ENCODE measurements at regions not wholly inside any gene's neighbourhood (a gene's known extent, or its start where the extent isn't known, plus 50 kb on each side); places are given as distances from the start of the nearest gene placed in this dataset.

DNA sequence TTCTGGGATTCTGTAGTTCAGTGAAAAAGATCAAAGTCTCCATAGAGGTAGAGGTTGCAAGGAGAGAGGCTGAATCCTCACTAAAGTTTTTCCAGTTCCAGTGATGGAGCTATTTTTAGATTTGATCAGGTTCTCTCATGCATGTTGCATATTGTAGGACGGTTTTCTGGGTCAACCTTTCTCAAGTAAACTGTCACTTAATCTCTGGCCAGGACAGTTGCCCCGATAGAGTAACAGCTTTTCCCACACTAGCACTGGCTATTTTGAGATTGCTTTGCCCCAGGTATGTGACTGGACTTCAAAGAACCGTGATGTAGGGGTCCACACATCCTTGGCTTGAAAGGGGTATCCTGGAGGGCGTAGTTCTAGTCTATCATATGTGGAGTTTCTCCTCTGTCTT is 67.4 kb upstream of the EPCAM start:
- no peak overlapping the region for H3K4me3 ChIP-seq (ENCODE audit: low read length)
- no peaks in the 10 kb centered on the region for H3K9me3 ChIP-seq (ENCODE audit: low read length)
- TF ChIP-seq TAF1 (IDR thresholded peaks at IDR 0.05; ENCODE audit: low read depth), result no peak
- TF ChIP-seq EZH2 (IDR thresholded peaks at IDR 0.05; ENCODE audit: borderline replicate concordance, insufficient read depth, low read length, poor library complexity, severe bottlenecking), result no peak
- no peak for TF ChIP-seq POLR2AphosphoS5 (IDR thresholded peaks at IDR 0.05)
- no peaks in the 10 kb centered on the region for H3K79me2 ChIP-seq (replicated peaks; ENCODE audit: insufficient read depth, low read length)
- no peak overlapping the region for H3K4me2 ChIP-seq (ENCODE audit: low read length)
- H4K20me1 ChIP-seq (ENCODE audit: insufficient read depth), result no peaks in the 10 kb centered on the region
- no peak overlapping the region for H3K27ac ChIP-seq (ENCODE audit: low read length)
- H3F3A ChIP-seq (ENCODE audit: insufficient read depth, low read length, poor library complexity, severe bottlenecking), result no peaks in the 10 kb centered on the region
- H2AFZ ChIP-seq (ENCODE audit: low read depth, low read length), result no peak overlapping the region
- H3K9ac ChIP-seq (ENCODE audit: low read length), result no peak overlapping the region
- H3K9me2 ChIP-seq (ENCODE audit: insufficient read depth, low read length), result no peaks in the 10 kb centered on the region
- no peaks in the 10 kb centered on the region for H3K27me3 ChIP-seq (ENCODE audit: insufficient read depth, low read depth, low read length)
- H3K36me3 ChIP-seq (ENCODE audit: insufficient read depth, low read length), result no peaks in the 10 kb centered on the region

DNA sequence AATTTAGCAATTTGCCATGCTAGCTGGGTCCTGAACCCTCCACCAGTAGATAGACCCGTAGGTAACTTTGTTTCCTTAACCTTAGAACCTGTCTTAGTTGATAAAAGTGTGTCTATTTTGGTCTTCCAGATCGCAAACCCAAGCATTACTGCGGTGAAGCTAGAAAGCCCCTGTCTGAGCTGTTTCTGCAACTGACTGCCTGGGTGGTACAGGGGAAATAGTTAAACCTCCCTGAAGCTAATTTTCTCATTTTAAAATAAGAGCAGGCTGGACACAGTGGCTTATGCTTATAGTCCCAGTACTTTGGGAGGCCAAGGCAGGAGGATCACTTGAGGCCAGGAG is 67.9 kb upstream of the EPCAM start:
- Histone ChIP-seq H3K27me3 (ENCODE audit: insufficient read depth, low read depth, low read length) (no peaks in the 10 kb centered on the region), H3K27ac (ENCODE audit: low read length) (no peak overlapping the region), H3K9ac (ENCODE audit: low read length) (no peak overlapping the region)

More for the DNA sequence above, 67.9 kb upstream of the EPCAM start:
- Histone ChIP-seq H3K4me2 (ENCODE audit: low read length) (no peak overlapping the region), H3K9me2 (ENCODE audit: insufficient read depth, low read length) (no peaks in the 10 kb centered on the region), H3K36me3 (ENCODE audit: insufficient read depth, low read length) (no peaks in the 10 kb centered on the region), H3K9me3 (ENCODE audit: low read length) (no peaks in the 10 kb centered on the region), H3K4me3 (ENCODE audit: low read length) (no peak overlapping the region), H3K79me2 (replicated peaks; ENCODE audit: insufficient read depth, low read length) (no peaks in the 10 kb centered on the region), H2AFZ (ENCODE audit: low read depth, low read length) (no peak overlapping the region), H3F3A (ENCODE audit: insufficient read depth, low read length, poor library complexity, severe bottlenecking) (no peaks in the 10 kb centered on the region), H4K20me1 (ENCODE audit: insufficient read depth) (no peaks in the 10 kb centered on the region)
- TF ChIP-seq, protein P1, sequence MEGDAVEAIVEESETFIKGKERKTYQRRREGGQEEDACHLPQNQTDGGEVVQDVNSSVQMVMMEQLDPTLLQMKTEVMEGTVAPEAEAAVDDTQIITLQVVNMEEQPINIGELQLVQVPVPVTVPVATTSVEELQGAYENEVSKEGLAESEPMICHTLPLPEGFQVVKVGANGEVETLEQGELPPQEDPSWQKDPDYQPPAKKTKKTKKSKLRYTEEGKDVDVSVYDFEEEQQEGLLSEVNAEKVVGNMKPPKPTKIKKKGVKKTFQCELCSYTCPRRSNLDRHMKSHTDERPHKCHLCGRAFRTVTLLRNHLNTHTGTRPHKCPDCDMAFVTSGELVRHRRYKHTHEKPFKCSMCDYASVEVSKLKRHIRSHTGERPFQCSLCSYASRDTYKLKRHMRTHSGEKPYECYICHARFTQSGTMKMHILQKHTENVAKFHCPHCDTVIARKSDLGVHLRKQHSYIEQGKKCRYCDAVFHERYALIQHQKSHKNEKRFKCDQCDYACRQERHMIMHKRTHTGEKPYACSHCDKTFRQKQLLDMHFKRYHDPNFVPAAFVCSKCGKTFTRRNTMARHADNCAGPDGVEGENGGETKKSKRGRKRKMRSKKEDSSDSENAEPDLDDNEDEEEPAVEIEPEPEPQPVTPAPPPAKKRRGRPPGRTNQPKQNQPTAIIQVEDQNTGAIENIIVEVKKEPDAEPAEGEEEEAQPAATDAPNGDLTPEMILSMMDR (IDR thresholded peaks at IDR 0.05; ENCODE audit: poor library complexity, severe bottlenecking), result no peak
- TF ChIP-seq EP300 (conservative IDR thresholded peaks at IDR 0.05; ENCODE audit: poor library complexity, severe bottlenecking), result no peak
- no peak for TF ChIP-seq POLR2AphosphoS5 (IDR thresholded peaks at IDR 0.05)
- TF ChIP-seq SMC3 (conservative IDR thresholded peaks at IDR 0.05; ENCODE audit: poor library complexity), result no peak
- no peak for TF ChIP-seq MXI1 (conservative IDR thresholded peaks at IDR 0.05; ENCODE audit: poor library complexity, severe bottlenecking)
- TF ChIP-seq RAD21 (conservative IDR thresholded peaks at IDR 0.05), result no peak
- TF ChIP-seq EZH2 (IDR thresholded peaks at IDR 0.05; ENCODE audit: borderline replicate concordance, insufficient read depth, low read length, poor library complexity, severe bottlenecking), result no peak
- no peak for TF ChIP-seq TAF1 (IDR thresholded peaks at IDR 0.05; ENCODE audit: low read depth)
- TF ChIP-seq, protein P2, sequence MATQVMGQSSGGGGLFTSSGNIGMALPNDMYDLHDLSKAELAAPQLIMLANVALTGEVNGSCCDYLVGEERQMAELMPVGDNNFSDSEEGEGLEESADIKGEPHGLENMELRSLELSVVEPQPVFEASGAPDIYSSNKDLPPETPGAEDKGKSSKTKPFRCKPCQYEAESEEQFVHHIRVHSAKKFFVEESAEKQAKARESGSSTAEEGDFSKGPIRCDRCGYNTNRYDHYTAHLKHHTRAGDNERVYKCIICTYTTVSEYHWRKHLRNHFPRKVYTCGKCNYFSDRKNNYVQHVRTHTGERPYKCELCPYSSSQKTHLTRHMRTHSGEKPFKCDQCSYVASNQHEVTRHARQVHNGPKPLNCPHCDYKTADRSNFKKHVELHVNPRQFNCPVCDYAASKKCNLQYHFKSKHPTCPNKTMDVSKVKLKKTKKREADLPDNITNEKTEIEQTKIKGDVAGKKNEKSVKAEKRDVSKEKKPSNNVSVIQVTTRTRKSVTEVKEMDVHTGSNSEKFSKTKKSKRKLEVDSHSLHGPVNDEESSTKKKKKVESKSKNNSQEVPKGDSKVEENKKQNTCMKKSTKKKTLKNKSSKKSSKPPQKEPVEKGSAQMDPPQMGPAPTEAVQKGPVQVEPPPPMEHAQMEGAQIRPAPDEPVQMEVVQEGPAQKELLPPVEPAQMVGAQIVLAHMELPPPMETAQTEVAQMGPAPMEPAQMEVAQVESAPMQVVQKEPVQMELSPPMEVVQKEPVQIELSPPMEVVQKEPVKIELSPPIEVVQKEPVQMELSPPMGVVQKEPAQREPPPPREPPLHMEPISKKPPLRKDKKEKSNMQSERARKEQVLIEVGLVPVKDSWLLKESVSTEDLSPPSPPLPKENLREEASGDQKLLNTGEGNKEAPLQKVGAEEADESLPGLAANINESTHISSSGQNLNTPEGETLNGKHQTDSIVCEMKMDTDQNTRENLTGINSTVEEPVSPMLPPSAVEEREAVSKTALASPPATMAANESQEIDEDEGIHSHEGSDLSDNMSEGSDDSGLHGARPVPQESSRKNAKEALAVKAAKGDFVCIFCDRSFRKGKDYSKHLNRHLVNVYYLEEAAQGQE (IDR thresholded peaks at IDR 0.05; ENCODE audit: borderline replicate concordance), result no peak

Data from neural cell (in vitro differentiated cells).